Activated CD4-positive, alpha-beta T cell treated with anti-CD3 and anti-CD28 coated beads, Interleukin-2, amount 50 U/mL, for 16 hours (primary cell): ENCODE measurements at regions not wholly inside any gene's neighbourhood (a gene's known extent, or its start where the extent isn't known, plus 50 kb on each side); places are given as distances from the start of the nearest gene placed in this dataset.

Experiments used
- DNase-seq: peaks from one replicate; pipeline ENCODE4 v3.0.0-alpha.2; 2020

DNA sequence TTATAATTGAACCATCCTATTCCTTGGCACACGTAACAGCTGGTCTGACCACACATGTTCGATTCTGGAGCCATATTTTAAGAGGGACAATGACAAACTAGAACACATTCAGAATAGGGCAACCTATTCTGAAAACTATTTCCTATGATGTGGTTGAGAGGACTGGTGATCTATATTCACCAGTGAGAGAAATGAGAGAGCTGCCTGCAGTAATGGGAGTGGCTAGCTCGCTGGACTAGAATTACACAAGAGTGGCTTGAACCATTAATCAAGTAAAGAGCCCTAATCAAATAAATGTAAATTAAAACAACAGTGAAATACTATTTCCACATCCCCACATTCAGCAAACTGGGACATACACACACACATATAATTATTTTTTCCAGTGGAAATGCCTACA, 55.3 kb upstream of the LY86 start:
- no peak for DNase-seq

DNA sequence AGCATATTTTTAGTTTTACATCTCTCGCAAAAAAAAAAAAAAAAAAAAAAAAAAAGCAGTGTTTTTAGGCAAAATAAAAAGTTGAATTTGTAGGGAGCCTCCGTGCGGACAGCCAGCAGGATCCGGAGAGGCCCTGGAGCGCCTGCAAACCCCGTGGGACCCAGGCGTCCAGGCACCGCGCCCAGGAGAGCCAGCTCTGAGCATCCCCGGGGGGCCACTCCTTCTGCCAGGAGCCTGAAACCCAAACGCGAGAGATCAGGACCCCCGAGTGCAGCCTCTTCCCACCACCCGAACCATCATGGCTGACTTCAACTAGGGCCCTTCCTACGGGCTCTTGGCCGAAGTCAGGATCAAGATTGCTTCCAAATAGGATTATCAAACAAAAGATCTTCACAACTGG, 54.1 kb upstream of the LY86 start:
- DNase-seq = no peak

DNA sequence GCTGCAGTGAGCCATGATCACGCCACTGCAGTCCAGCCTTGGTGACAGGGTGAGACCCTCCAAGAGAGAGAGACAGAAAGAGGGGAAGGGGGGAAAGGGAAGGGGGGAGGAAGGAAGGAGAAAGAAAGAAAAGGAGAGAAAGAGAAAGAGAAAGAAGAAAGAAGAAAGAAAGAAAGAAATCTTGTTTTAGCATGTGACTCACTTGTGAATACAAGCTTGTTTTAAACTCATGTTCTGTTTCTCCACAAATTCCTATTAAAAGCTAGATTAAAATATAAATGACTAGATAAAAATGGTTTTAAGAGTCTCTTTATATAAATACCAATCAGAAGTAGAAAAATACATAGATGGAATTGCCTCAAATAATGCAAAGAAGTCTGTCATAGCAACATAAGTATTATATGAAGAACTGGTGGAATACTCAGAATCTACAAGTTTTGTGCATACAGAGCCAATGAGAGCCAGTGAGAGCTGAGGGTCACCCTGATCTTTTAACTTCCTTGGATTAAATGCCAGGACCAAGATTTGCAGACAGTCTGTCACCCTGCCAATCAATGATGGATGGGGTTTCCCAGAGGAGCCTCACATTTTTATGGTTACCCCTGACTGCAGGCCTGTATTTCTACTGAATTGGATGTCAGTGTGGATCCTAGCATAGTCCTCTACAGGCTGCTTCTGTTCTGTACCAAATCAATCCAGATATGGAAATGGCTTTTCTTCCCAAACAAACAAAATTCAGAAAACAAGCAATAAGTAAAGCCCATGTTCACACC, 50.8 kb upstream of the LY86 start:
- DNase-seq = no peak

DNA sequence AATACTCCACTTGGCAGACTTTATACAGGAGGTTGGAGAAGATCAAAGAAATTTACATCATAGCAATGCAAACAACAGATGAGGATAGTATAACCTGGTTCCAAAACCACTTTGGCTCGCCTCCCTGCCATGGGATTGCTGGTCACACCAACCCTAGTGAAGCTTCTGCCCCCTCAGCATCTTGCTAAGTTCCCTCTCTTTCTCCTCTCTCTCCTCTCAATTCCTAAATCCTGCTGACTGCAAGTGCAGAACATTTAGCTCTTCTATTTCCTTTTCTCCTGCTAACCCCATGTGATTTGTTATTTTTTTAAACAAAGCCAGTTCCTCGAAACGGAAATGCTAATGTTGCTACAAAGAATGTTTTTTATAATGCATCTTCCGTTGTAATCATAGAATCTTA, 50.3 kb upstream of the LY86 start:
- DNase-seq = no peak
